ENCODE measurements at regions not wholly inside any gene's neighbourhood (a gene's known extent, or its start where the extent isn't known, plus 50 kb on each side); places are given as distances from the start of the nearest gene placed in this dataset.

DNA sequence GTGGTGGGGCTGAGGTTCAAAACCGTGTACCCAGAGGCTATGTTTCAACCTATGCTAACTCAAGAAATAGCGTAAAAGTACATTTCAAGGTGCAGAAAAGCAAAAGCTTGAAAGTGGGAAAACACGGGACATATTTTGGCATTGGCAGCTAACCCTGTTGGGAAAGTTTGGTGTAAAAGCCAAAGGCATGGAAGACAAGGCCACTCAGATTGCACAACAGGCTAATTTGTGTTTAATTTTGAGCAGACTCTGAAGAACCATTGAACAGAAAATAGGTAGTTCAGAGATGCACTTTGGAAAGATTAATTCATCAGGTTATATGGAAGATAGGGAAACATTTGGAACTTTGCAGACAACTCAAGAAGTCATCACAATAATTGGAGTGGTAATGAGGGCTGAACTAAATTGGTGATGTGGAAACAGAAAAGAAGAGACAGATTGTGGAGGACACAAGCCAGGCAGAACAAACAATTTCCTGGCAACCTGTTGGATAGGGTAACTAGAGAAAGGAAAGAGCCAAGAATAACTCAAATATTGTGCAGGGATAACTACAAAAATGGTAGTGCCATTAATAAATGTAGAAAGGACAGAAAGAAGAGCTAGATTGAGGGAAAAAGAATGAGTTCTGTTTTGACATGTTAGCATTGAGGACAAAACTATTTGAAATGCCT, 140.5 kb upstream of the PGR start:
- Histone ChIP-seq H3K36me3 (no peaks in the 10 kb centered on the region), H3K9me3 (no peaks in the 10 kb centered on the region), H3K4me1 (no peaks in the 10 kb centered on the region), H3K27ac (no peak overlapping the region), H3K4me3 (no peak overlapping the region), H3K27me3 (no peaks in the 10 kb centered on the region)
- DNase-seq (ENCODE audit: low spot score in 2 of 2): no peak
- 83 to 88% methylated on average over 3 of the region's 3 CpGs for WGBS, 2 donors
- no peak for TF ChIP-seq EP300 (IDR thresholded peaks at IDR 0.05)
- TF ChIP-seq, protein P1, sequence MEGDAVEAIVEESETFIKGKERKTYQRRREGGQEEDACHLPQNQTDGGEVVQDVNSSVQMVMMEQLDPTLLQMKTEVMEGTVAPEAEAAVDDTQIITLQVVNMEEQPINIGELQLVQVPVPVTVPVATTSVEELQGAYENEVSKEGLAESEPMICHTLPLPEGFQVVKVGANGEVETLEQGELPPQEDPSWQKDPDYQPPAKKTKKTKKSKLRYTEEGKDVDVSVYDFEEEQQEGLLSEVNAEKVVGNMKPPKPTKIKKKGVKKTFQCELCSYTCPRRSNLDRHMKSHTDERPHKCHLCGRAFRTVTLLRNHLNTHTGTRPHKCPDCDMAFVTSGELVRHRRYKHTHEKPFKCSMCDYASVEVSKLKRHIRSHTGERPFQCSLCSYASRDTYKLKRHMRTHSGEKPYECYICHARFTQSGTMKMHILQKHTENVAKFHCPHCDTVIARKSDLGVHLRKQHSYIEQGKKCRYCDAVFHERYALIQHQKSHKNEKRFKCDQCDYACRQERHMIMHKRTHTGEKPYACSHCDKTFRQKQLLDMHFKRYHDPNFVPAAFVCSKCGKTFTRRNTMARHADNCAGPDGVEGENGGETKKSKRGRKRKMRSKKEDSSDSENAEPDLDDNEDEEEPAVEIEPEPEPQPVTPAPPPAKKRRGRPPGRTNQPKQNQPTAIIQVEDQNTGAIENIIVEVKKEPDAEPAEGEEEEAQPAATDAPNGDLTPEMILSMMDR (IDR thresholded peaks at IDR 0.05): no peak
- no peak for TF ChIP-seq POLR2A (IDR thresholded peaks at IDR 0.05)

DNA sequence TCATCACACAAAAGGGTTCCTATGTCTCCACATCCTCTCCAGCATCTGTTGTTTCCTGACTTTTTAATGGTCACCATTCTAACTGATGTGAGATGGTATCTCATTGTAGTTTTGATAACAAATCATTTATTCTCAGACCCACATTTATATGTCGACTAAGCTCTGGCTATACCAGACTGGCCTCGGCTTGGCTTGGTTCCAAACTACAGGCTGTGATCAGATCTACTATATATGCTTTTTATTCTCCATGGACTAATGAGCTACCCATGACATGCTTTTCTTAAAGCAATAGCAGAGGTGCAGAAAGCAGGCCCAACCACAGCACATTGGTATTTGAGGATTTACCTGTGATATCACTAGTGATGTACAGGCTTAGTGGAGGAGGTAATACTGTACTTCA, 139.8 kb upstream of the PGR start:
- no peak overlapping the region for H3K4me3 ChIP-seq
- WGBS, 2 donors: 86 to 90% methylated on average over 2 of the region's 2 CpGs
- H3K4me1 ChIP-seq: no peaks in the 10 kb centered on the region

DNA sequence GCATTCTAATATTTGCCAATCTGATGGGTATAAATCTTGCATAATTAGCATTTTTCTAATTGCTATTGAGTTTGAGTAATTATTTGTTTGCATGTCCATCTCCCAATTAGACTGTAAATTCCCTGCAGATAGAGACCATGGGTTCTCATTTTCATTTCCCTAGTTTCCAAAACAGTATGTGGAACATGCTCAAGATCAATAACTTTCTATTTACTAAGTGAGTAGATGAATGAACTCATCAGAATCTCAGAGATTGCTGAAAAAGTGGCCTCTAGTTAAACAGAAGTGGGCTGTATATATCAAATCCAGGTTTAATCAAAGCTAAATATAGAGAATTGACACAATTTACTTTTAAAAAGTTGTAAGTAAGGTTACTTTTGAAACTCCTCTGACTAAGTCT, 138.0 kb upstream of the PGR start:
- Histone ChIP-seq H3K4me3 (no peak overlapping the region), H3K9me3 (no peaks in the 10 kb centered on the region), H3K36me3 (no peaks in the 10 kb centered on the region), H3K27me3 (no peaks in the 10 kb centered on the region), H3K4me1 (no peaks in the 10 kb centered on the region), H3K27ac (no peak overlapping the region)
- TF ChIP-seq, protein P1 (IDR thresholded peaks at IDR 0.05): no peak
- no peak for TF ChIP-seq EP300 (IDR thresholded peaks at IDR 0.05)
- no peak for TF ChIP-seq POLR2A (IDR thresholded peaks at IDR 0.05)
- DNase-seq (ENCODE audit: low spot score in 2 of 2): no peak

More for the DNA sequence above, 139.8 kb upstream of the PGR start:
- Histone ChIP-seq H3K27me3 (no peaks in the 10 kb centered on the region), H3K27ac (no peak overlapping the region), H3K9me3 (no peaks in the 10 kb centered on the region), H3K36me3 (no peaks in the 10 kb centered on the region)
- TF ChIP-seq, protein P1 (IDR thresholded peaks at IDR 0.05): no peak
- TF ChIP-seq EP300 (IDR thresholded peaks at IDR 0.05): no peak
- no peak for TF ChIP-seq POLR2A (IDR thresholded peaks at IDR 0.05)
- DNase-seq (ENCODE audit: low spot score in 2 of 2): no peak

- DNase-seq (ENCODE audit: low spot score in 2 of 2): no peak
- no peak for TF ChIP-seq EP300 (IDR thresholded peaks at IDR 0.05)
- TF ChIP-seq, protein P1 (IDR thresholded peaks at IDR 0.05): no peak
- no peak for TF ChIP-seq POLR2A (IDR thresholded peaks at IDR 0.05)
- WGBS, 2 donors: 27 to 35% methylated on average over 4 of the region's 4 CpGs
Measured at GRCh38 chr11:101264306-101264705, 134.7 kb upstream of the PGR start.

GRCh38 chr11:101262995-101263394, 133.4 kb upstream of the PGR start:
- Histone ChIP-seq H3K27ac (no peak overlapping the region), H3K4me1 (no peaks in the 10 kb centered on the region), H3K27me3 (no peaks in the 10 kb centered on the region), H3K4me3 (no peak overlapping the region), H3K9me3 (no peaks in the 10 kb centered on the region), H3K36me3 (no peaks in the 10 kb centered on the region)
- WGBS, 2 donors: 91 to 96% methylated on average over 1 of the region's 1 CpG
- TF ChIP-seq, protein P1 (IDR thresholded peaks at IDR 0.05): no peak
- no peak for TF ChIP-seq EP300 (IDR thresholded peaks at IDR 0.05)
- no peak for TF ChIP-seq POLR2A (IDR thresholded peaks at IDR 0.05)
- DNase-seq (ENCODE audit: low spot score in 2 of 2): no peak

More at GRCh38 chr11:101264306-101264705, 134.7 kb upstream of the PGR start:
- H3K4me3 ChIP-seq: no peak overlapping the region
- no peaks in the 10 kb centered on the region for H3K36me3 ChIP-seq
- no peaks in the 10 kb centered on the region for H3K4me1 ChIP-seq
- no peak overlapping the region for H3K27ac ChIP-seq
- H3K9me3 ChIP-seq: no peaks in the 10 kb centered on the region
- no peaks in the 10 kb centered on the region for H3K27me3 ChIP-seq
